GM18498 (cell line): ENCODE measurements at regions not wholly inside any gene's neighbourhood (a gene's known extent, or its start where the extent isn't known, plus 50 kb on each side); places are given as distances from the start of the nearest gene placed in this dataset.

ENCODE experiments used
- ATAC-seq: cut with Tn5 transposase; IDR thresholded peaks from one replicate; pipeline ENCODE4 v1.9.1; 2021; ENCODE audit warnings: mild to moderate bottlenecking, moderate library complexity; ENCODE audit not compliant: unreplicated experiment

GRCh38 chr1:118736322-118736721 lies 251.8 kb downstream of the TBX15 start:
- ATAC-seq: no peak

GRCh38 chr1:118717893-118718292 lies 270.2 kb downstream of the TBX15 start:
- no peak for ATAC-seq

DNA sequence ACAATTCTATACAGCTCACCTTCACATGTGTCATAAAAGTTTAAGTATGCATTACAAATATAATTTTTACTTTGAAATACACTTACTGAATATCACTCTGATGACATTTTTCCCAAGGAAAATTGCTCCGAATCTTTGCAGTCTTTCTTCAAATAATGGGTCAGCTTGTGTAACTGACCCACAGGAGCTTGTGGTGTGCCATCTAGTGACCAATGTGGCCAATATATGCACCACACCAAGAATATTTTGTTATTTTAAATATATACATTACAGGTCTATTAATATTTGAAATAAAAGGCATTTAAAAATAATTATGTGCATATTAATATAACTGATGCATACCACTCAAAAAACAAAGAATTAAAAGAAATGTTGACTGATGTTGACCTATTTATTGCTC lies 271.4 kb downstream of the TBX15 start:
- ATAC-seq: no peak

- no peak for ATAC-seq
Measured at GRCh38 chr1:118711356-118711755, 276.8 kb downstream of the TBX15 start.

- ATAC-seq: no peak
Measured at GRCh38 chr1:118698911-118699310, 289.2 kb downstream of the TBX15 start.

GRCh38 chr1:118692143-118692542 lies 296.0 kb downstream of the TBX15 start:
- ATAC-seq: no peak

GRCh38 chr1:118688891-118689290 lies 299.3 kb downstream of the TBX15 start:
- ATAC-seq: no peak

DNA sequence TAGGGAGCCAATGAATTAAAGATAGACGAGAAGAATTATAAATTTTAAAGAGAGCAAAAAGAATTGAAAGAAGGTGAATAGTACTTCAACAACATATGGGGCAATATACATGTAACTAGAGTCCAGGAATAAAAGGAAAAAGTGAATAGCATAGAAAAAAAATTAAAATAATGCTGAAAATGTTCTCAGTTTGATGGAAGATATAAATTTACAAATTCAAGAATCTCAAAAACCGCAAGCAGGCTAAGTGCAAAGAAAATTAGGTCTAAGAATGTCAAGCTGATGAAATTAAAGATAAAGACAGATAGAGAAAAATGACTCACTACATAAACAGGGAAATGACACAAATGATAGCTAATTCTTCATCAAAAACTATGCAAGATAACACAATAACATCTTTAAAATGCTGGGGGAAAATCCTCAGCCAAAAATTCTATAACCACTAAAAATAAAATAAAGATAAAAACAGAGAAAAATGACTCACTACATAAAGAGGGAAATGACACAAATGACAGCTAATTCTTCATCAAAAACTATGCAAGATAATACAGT lies 326.3 kb downstream of the TBX15 start:
- no peak for ATAC-seq

DNA sequence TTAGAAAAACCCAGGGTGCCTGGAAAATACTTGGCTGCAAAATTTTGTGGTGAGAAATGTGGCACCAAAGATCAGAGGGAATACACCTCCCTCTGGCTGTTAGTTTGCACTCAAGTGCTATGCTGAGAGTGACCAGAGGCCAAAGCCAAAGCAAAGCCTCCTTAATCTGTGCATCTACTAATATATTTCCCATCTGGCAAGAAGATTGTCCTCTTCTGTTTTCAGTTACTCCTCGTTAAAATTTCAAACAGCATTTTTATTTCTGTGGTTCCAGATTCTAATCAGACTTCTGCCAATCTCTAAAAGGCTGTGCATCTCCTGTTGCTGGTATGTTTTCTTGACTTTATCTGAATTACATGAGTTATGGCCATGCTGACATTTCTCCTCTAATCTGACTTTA lies 327.4 kb downstream of the TBX15 start:
- ATAC-seq: no peak

GRCh38 chr1:118659646-118660045 lies 328.5 kb downstream of the TBX15 start:
- ATAC-seq: no peak

GRCh38 chr1:118650107-118650807 lies 337.9 kb downstream of the TBX15 start:
- ATAC-seq: no peak

DNA sequence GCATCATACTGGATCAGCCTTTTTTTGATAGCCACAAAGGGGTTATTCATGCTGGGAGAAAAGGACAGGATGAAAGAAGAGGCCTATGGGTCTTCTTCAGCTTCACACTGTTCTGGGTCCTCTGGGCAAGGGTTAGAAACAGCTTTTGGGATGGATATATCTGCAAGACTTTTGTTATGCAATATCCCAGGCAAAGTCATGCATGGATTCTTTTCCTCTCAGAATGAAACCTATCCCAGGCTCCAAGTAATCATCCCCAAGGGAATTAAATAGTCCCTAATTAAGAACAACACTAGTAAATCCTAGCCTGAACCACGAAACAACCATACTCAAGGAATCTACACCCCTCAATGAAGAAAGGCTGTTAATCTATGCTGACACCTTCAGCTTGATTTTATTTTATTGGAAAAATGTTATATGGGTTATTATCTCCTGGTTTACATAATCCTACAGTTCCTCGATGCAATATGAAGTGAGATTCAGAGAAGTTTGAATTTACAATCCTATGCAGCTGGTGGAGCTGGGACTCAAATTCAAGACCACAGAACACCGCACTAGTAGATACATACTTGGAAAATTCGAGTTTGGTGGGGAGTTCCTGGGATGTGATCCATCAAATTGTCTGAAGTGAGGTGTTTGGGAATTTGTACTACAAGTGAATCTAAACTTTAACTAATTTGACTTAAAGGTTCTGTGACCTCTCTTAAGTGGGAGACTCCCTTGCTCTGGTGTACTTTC lies 338.6 kb downstream of the TBX15 start:
- ATAC-seq: no peak

GRCh38 chr1:118636004-118636403 lies 352.1 kb downstream of the TBX15 start:
- no peak for ATAC-seq

DNA sequence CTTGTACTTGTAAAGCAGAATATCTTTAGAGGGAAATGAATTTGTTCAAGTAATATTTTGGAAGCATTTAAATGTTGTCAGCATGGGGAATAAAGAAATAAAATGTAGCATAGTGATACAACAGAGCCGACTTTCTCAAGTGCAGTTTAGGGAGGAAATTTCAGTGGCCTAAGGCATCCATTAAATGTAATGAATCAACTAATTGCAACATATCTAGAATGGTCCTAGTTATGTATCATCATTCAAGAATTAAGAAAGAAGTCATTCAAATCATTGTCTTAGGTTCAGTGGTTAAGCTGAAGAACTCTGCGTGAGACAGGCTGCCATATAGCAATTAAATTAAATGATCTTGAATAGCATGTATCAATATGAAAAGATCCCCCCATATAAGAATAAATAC lies 360.7 kb downstream of the TBX15 start:
- ATAC-seq: no peak

GRCh38 chr1:118621839-118622238 lies 366.3 kb downstream of the TBX15 start:
- ATAC-seq: no peak

- no peak for ATAC-seq
Measured at GRCh38 chr1:118618618-118619340, 369.4 kb downstream of the TBX15 start.

GRCh38 chr1:118617916-118618315 lies 370.2 kb downstream of the TBX15 start:
- no peak for ATAC-seq

DNA sequence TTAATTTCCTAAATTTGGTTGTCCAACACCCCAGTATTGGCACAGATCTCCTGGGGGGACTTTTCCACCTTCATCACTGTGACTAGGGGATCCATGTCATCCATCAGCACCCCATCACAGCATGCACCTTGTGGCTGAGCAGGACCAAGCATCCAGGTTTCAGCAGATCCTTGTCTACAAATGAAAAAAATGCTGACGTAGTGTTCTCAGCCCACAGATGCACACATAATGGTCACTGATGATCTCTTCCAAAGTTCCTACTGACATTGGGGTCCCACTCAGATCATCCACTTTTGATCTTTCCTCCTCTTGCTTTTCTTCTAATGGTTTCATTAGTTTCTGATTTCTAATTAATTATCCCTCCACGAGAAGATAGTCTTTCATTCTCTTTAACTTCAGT lies 373.1 kb downstream of the TBX15 start:
- no peak for ATAC-seq

DNA sequence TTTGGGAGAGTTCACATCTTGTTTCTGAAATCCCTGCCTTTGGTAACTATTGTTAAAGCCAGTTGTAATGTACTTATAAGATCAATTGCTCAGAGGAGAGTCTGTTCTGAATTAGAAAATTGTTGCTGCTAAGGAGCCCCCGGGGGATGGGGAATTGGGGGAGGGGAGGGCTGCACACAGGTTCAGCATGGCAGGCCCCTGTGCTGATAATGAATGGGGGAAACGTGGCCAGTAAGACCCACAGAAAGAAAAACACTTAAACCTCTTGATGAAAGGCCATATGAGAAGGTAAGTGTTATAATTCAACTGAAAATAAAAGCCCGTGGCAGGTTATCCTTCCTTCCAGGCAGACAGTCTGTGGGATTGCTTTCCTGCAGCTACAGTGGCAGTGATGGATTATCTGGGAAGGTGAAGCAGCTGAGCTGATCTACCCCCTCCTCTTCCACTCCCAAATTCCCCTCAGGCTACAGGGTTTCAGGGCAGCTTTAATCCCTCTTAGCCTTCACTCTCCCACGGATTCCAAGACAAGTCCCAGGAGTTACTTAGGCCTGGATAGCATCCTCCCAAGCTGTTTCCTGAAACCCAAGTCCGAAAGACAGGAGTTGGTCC lies 398.8 kb downstream of the TBX15 start:
- ATAC-seq: no peak

DNA sequence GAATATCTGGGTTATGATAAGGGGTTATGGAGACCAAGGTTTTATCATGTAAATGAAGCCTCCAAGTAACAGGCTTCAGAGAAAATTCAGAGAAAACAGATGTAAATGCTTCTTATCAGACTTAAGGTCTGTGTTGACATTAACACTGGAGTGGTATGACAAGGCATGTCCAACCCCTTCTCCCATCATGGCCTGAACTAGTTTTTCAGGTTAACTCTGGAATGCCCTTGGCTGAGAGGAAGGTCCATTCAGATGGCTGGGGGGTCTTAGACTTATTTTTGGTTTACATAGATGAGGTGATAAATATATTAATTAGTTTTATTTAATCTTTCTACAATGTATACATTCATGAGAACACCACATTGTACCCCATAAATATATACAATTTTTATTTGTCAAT lies 399.6 kb downstream of the TBX15 start:
- no peak for ATAC-seq

DNA sequence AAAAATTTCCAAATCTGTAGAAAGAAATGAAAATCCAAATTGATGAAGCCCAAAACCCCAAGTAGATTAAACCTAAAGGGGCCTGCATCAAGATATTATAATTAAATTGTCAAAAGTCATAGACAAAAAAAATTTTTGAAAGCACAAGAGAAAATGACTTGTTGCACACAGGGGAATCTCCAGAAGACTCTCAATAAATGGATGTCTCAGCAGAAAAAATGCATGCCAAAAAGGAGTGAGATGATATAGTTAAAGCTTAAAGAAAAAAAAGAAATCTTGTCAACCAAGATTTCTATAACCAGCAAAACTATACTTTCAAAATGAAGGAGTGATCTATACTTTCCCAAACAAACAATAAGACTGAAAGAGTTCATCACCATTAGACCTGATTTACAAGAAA lies 393.2 kb upstream of the SPAG17 start:
- no peak for ATAC-seq
